HG03460 (cell line): ENCODE measurements at regions not wholly inside any gene's neighbourhood (a gene's known extent, or its start where the extent isn't known, plus 50 kb on each side); places are given as distances from the start of the nearest gene placed in this dataset.

Source experiments
- ATAC-seq: cut with Tn5 transposase; IDR thresholded peaks from one replicate; pipeline ENCODE4 v1.9.1; 2021; ENCODE audit not compliant: unreplicated experiment

- ATAC-seq = no peak
Observed at GRCh38 chr13:76459863-76460262, 426.3 kb downstream of the KCTD12 start.

DNA sequence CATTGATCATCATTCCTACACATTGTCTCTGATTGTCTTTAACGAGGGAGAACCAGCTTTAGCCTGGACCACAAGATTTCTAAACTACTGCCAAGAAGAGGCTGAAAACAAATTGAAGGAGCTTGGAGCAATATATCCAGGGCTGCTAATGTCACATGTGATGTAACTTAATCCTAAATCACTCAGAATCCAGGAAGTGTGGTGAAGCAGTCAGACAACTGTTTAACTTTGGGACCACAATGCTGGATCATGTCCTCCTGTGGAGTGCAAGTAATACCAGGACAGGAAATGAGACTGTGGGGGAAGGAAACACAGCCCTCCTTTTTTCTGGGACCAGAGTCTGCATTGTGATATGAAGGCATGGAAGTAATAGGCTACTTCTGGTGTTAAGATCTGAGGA lies 430.2 kb downstream of the KCTD12 start:
- no peak for ATAC-seq

GRCh38 chr13:76454991-76455390 lies 431.2 kb downstream of the KCTD12 start:
- no peak for ATAC-seq

GRCh38 chr13:76449716-76450115 lies 436.5 kb downstream of the KCTD12 start:
- ATAC-seq = no peak

DNA sequence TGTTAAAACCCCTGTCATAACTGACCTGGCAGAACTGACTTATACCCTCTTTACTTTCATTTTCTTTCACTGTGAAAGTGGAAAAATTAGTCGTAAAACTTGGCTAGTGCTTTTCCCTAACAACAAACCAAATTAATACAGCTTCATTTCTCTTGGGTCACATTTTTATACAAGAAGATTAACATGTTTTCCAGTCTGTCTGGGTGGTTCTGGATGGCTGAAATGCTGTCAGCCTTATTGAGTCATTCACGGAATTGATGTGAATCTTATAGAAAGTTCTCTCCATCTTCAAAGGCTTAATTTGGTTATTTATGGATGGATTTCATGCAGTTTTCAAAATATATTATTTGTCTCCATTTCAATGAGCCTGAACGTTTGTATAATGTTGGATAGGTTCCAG lies 440.0 kb downstream of the KCTD12 start:
- ATAC-seq = no peak

- ATAC-seq = peak; percentile 79
Observed at GRCh38 chr13:76440568-76440967, 445.6 kb downstream of the KCTD12 start.

- ATAC-seq = no peak
Observed at GRCh38 chr13:76439546-76439945, 446.7 kb downstream of the KCTD12 start.

DNA sequence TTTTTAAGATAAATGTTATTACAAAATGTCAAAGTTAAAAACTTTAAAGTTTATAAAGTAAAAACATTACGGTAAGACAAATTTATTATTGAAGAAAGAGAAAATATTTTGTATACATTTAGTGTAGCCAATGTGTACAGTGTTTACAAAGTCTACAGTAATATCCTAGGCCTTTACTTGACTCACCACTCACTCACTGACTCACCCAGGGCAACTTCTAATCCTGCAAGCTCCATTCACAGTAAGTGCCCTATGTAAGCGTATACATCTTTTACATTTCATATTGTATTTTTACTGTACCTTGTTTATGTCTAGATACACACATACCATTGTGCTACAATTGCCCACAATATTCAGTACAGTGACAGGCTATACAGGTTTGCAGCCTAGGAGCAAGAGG lies 448.2 kb downstream of the KCTD12 start:
- no peak for ATAC-seq

- no peak for ATAC-seq
Observed at GRCh38 chr13:76425935-76426334, 460.3 kb downstream of the KCTD12 start.

- ATAC-seq = no peak
Observed at GRCh38 chr13:76421011-76421410, 465.2 kb downstream of the KCTD12 start.

DNA sequence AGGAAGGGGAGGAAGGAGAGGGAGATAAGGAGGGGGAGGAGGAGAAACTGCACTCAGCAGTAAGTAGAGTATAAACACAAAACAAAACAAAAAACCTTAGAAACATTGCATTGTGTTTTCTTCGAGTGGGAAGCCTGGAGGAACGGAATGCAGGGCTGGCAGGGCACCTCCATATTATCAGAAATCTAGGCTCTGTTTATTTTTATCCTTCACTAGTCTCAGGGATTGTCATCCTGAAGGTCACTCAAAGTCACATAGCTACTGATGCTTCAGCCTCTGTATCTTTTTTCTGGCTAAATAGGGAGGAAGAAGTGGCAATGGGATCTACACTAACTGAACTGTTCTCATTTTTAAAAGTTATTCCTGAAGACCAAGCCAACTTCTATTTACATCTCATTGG lies 467.8 kb downstream of the KCTD12 start:
- no peak for ATAC-seq

- no peak for ATAC-seq
Observed at GRCh38 chr13:76414320-76414719, 471.9 kb downstream of the KCTD12 start.

GRCh38 chr13:76406243-76406642 lies 480.0 kb downstream of the KCTD12 start:
- no peak for ATAC-seq

DNA sequence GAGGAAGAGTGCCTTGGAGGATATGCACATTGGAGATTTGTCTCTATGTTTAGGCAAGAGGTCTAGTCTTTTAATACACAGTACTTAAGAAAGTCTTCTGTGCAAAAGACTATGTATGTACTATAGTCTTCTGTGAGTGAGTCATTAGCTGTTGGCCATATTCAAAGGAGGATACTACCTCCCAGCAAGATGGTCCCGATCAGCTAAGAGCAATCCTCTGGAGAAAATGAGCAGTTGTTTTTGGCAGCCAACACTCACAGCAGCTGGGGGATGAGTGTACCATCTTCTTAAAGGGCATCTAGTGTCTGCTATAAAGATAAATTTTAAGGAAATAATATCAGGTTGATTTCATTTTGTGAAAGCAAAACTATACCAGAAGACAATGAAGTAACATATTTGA lies 487.8 kb downstream of the KCTD12 start:
- ATAC-seq = no peak

- no peak for ATAC-seq
Observed at GRCh38 chr13:76397413-76397812, 488.8 kb downstream of the KCTD12 start.

GRCh38 chr13:76389321-76389720 lies 496.9 kb downstream of the KCTD12 start:
- ATAC-seq = no peak

DNA sequence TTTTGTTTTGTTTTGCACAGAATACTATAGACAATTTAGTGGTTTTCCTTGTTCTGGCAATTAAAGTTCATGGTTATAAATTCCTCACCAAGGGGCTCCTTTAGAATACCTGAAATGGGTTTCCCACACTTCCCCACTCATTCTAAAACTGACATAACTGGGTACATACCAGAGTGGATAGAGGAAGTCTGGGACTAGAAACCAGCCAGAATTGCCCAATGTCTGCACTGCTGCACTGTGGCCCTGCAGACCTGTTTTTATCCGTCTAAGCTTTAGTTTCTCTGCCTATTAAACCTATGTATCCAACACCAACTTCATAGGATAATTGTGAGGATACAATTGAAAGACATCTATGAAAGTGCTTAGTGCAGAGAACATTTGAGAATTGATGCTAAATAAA lies 498.6 kb downstream of the KCTD12 start:
- ATAC-seq = no peak

DNA sequence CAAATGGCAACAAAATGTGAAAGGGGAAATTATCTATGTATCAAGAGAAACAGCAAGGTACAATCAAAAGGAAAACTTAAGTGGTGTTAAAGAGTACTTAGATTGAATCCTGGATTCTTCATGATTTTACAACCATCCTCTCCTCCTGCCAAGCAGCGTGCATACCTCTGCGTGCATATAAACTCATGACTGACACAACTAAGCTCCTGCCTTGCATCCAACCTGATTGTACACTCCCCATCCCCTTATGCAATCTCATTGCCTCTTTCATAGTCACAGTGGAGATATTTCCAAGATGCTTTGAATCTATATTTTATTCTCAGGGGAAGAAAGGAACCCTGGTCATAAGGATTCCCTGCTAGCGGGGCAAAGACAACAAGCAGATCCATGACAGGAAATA lies 499.9 kb downstream of the KCTD12 start:
- no peak for ATAC-seq

GRCh38 chr13:76385586-76385985 lies 500.6 kb downstream of the KCTD12 start:
- ATAC-seq = no peak

GRCh38 chr13:76383676-76384461 lies 502.3 kb downstream of the KCTD12 start:
- ATAC-seq = no peak

DNA sequence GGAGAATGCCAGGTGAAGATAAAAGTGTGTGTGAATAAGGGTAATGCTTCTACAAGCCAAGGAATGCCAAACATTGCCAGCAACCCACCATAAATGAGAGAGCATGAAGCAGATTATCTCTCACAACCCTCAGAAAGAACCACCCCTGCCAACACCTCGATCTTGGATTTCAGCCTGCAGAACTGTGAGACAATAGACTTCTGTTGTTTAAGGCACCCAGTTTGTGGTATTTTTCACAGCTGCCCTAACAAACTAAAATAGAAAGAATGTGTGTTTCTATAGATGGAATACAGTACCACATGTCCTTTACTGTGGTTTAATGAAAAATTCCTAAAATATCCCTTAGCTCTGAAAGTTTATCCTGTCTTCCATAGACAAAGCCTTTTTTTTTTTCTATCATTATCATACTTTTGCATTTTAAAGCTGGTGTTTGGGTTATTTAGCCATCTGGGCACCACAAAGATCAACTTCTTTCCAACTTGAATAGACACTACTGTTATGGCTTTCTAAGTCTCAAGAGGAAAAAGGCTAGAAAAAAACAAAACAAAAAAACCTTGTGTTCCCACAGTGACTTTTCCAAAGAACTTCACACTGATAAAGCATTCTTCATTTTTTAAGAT lies 505.6 kb downstream of the KCTD12 start:
- ATAC-seq = no peak

GRCh38 chr13:76379341-76380105 lies 506.7 kb downstream of the KCTD12 start:
- ATAC-seq = no peak
